ENCODE measurements at regions not wholly inside any gene's neighbourhood (a gene's known extent, or its start where the extent isn't known, plus 50 kb on each side); places are given as distances from the start of the nearest gene placed in this dataset.

- no peak for TF ChIP-seq POLR2A (IDR thresholded peaks at IDR 0.05)
- TF ChIP-seq, protein P1, sequence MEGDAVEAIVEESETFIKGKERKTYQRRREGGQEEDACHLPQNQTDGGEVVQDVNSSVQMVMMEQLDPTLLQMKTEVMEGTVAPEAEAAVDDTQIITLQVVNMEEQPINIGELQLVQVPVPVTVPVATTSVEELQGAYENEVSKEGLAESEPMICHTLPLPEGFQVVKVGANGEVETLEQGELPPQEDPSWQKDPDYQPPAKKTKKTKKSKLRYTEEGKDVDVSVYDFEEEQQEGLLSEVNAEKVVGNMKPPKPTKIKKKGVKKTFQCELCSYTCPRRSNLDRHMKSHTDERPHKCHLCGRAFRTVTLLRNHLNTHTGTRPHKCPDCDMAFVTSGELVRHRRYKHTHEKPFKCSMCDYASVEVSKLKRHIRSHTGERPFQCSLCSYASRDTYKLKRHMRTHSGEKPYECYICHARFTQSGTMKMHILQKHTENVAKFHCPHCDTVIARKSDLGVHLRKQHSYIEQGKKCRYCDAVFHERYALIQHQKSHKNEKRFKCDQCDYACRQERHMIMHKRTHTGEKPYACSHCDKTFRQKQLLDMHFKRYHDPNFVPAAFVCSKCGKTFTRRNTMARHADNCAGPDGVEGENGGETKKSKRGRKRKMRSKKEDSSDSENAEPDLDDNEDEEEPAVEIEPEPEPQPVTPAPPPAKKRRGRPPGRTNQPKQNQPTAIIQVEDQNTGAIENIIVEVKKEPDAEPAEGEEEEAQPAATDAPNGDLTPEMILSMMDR (IDR thresholded peaks at IDR 0.05) = no peak
- no peak for TF ChIP-seq POLR2AphosphoS5 (IDR thresholded peaks at IDR 0.05)
Observed at GRCh38 chr13:110773480-110773879, 60.0 kb downstream of the ING1 start.
